HT1080 (cell line): ENCODE measurements at regions not wholly inside any gene's neighbourhood (a gene's known extent, or its start where the extent isn't known, plus 50 kb on each side); places are given as distances from the start of the nearest gene placed in this dataset. TPM values are rescaled to one million over a fixed set of nuclear protein-coding genes. Genes with fewer than 3 reads are reported as not detected.

Source experiments
- DNase-seq: peaks from one replicate; pipeline ENCODE4 v3.0.0-alpha.2; 2015; ENCODE audit warnings: low read depth
- small RNA-seq: library from RNA; depleted of rRNA; stranded (forward); fragments of <200 nt; gene quantifications from one replicate; pipeline ENCODE3, GENCODE V24; 2014

- DNase-seq, result no peak
Observed at GRCh38 chr4:83658806-83659205, 122.9 kb downstream of the GPAT3 start.

DNA sequence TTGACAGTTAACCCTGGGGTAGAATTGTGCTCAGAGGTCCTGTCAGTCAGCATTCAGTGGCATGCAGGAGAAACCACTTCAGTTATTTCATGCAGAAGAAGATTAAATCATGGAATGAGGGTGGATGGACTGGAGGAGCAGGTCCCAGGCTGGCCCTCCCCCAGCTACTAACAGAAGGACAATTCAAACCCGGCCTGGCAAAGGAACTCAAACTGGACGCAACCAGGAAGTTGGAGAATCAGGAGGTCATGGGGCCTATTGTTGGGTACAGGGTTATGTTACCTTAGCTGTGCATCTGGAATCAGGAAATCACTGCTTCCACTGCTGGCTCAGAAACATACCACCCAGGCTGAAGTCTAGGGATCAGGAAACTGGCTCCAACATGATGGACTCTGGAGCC is 121.4 kb downstream of the GPAT3 start:
- no peak for DNase-seq

Small RNAs in the stretch of these regions (small RNA-seq; reads per million reads assigned to genes)
- gene RNU6-774P, result not detected
